ENCODE measurements at regions not wholly inside any gene's neighbourhood (a gene's known extent, or its start where the extent isn't known, plus 50 kb on each side); places are given as distances from the start of the nearest gene placed in this dataset.

GRCh38 chr10:4453950-4454349 is 372.1 kb upstream of the AKR1E2 start:
- TF ChIP-seq CTCF (IDR thresholded peaks at IDR 0.05; ENCODE audit: poor library complexity) = no peak
- TF ChIP-seq EZH2 (IDR thresholded peaks at IDR 0.05; ENCODE audit: borderline replicate concordance) = no peak
